GM18498 (cell line): ENCODE measurements at regions not wholly inside any gene's neighbourhood (a gene's known extent, or its start where the extent isn't known, plus 50 kb on each side); places are given as distances from the start of the nearest gene placed in this dataset.
A peak's percentile ranks its signal among the peaks of the same experiment; 100 is the strongest.
"Not testable (repeated sequence)": the region's sequence is repeated elsewhere in the genome, so short reads cannot be mapped to it uniquely, and the experiment has no call there.

Experiments
- ATAC-seq: cut with Tn5 transposase; IDR thresholded peaks from one replicate; pipeline ENCODE4 v1.9.1; 2021; ENCODE audit warnings: mild to moderate bottlenecking, moderate library complexity; ENCODE audit not compliant: unreplicated experiment

- no peak for ATAC-seq
Observed at GRCh38 chr11:87493516-87493915, 455.8 kb downstream of the TMEM135 start.

- no peak for ATAC-seq
Observed at GRCh38 chr11:87491381-87491780, 453.6 kb downstream of the TMEM135 start.

GRCh38 chr11:87490671-87491070 is 452.9 kb downstream of the TMEM135 start:
- no peak for ATAC-seq

- no peak for ATAC-seq
Observed at GRCh38 chr11:87484566-87484965, 446.8 kb downstream of the TMEM135 start.

GRCh38 chr11:87477321-87477720 is 439.6 kb downstream of the TMEM135 start:
- ATAC-seq, result no peak

- ATAC-seq, result no peak
Observed at GRCh38 chr11:87473174-87473573, 435.4 kb downstream of the TMEM135 start.

GRCh38 chr11:87466223-87466622 is 428.5 kb downstream of the TMEM135 start:
- ATAC-seq, result no peak

GRCh38 chr11:87465716-87466115 is 428.0 kb downstream of the TMEM135 start:
- no peak for ATAC-seq

GRCh38 chr11:87463486-87464102 is 425.9 kb downstream of the TMEM135 start:
- ATAC-seq, result peak; percentile 62

GRCh38 chr11:87462171-87462570 is 424.4 kb downstream of the TMEM135 start:
- no peak for ATAC-seq

- no peak for ATAC-seq
Observed at GRCh38 chr11:87460842-87461637, 423.3 kb downstream of the TMEM135 start.

- ATAC-seq, result no peak
Observed at GRCh38 chr11:87460279-87460678, 422.5 kb downstream of the TMEM135 start.

GRCh38 chr11:87459351-87459750 is 421.6 kb downstream of the TMEM135 start:
- no peak for ATAC-seq

GRCh38 chr11:87456499-87456898 is 418.8 kb downstream of the TMEM135 start:
- no peak for ATAC-seq

- ATAC-seq, result no peak
Observed at GRCh38 chr11:87455180-87455579, 417.4 kb downstream of the TMEM135 start.

GRCh38 chr11:87454241-87454640 is 416.5 kb downstream of the TMEM135 start:
- peak; percentile 90 for ATAC-seq

GRCh38 chr11:87453531-87454089 is 415.9 kb downstream of the TMEM135 start:
- peak; percentile 27 for ATAC-seq

GRCh38 chr11:87452025-87452424 is 414.3 kb downstream of the TMEM135 start:
- not testable (repeated sequence) for ATAC-seq

- no peak for ATAC-seq
Observed at GRCh38 chr11:87451395-87451794, 413.7 kb downstream of the TMEM135 start.

- ATAC-seq, result no peak
Observed at GRCh38 chr11:87447606-87448005, 409.9 kb downstream of the TMEM135 start.

- no peak for ATAC-seq
Observed at GRCh38 chr11:87444993-87445392, 407.3 kb downstream of the TMEM135 start.

- ATAC-seq, result no peak
Observed at GRCh38 chr11:87443707-87444106, 406.0 kb downstream of the TMEM135 start.
